Body of pancreas (tissue), 4 donors: ENCODE measurements at regions not wholly inside any gene's neighbourhood (a gene's known extent, or its start where the extent isn't known, plus 50 kb on each side); places are given as distances from the start of the nearest gene placed in this dataset.

Experiments
- POLR2A ChIP-seq, 3 donors: fragments of 450-650 bp; IDR thresholded peaks; one replicate each; pipeline ENCODE4 v1.6.1; 2016; ENCODE audit warnings: antibody characterized with exemption in 3 of 3, mild to moderate bottlenecking in 2 of 3
- TF ChIP-seq, protein P1 (sequence below), 7 experiments: fragments of 450-650 bp in 4 of 7; fragments of 200-600 bp in 3 of 7; sonication (generic) in 3 of 7; IDR thresholded peaks; one replicate each; pipeline ENCODE4 v1.5.1; 2016 to 2019; ENCODE audit warnings: antibody characterized with exemption in 7 of 7

DNA sequence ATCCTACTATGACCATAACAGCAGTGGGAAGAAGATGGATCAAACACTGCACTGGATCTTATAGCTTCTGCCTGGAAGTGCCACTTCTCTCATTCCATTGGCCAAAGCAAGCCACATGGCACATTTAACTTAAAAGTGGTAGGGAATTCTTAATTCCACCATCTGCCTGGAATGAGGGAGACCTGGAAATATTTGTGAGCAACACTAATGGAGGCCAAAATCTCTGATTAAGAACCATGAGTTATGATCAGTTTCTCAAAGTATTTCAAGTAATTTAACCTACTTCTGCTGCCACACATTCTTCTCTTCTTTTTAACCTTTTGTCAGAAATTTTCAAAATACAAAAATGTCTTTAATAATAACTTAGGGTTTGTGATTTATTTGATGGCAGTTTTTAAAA is 154.0 kb upstream of the C1orf87 start:
- TF ChIP-seq, protein P1, sequence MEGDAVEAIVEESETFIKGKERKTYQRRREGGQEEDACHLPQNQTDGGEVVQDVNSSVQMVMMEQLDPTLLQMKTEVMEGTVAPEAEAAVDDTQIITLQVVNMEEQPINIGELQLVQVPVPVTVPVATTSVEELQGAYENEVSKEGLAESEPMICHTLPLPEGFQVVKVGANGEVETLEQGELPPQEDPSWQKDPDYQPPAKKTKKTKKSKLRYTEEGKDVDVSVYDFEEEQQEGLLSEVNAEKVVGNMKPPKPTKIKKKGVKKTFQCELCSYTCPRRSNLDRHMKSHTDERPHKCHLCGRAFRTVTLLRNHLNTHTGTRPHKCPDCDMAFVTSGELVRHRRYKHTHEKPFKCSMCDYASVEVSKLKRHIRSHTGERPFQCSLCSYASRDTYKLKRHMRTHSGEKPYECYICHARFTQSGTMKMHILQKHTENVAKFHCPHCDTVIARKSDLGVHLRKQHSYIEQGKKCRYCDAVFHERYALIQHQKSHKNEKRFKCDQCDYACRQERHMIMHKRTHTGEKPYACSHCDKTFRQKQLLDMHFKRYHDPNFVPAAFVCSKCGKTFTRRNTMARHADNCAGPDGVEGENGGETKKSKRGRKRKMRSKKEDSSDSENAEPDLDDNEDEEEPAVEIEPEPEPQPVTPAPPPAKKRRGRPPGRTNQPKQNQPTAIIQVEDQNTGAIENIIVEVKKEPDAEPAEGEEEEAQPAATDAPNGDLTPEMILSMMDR (IDR thresholded peaks at IDR 0.05), result no peak
- no peak for TF ChIP-seq POLR2A (IDR thresholded peaks at IDR 0.05)
